ENCODE measurements at regions not wholly inside any gene's neighbourhood (a gene's known extent, or its start where the extent isn't known, plus 50 kb on each side); places are given as distances from the start of the nearest gene placed in this dataset.
A peak's percentile ranks its signal among the peaks of the same experiment; 100 is the strongest.
"Not testable (repeated sequence)": the region's sequence is repeated elsewhere in the genome, so short reads cannot be mapped to it uniquely, and the experiment has no call there.

- no peak for FAIRE-seq
- Histone ChIP-seq H3K4me3 (ENCODE audit: low read depth, low read length) (no peak overlapping the region), H3K36me3 (ENCODE audit: control insufficient read depth, insufficient read depth, low read length) (no peaks in the 10 kb centered on the region), H3K27me3 (ENCODE audit: control insufficient read depth, insufficient read depth, low read length) (no peaks in the 10 kb centered on the region)
- TF ChIP-seq CTCF (IDR thresholded peaks at IDR 0.05; ENCODE audit: insufficient read depth, low read length, severe bottlenecking), result no peak
- DNase-seq (ENCODE audit: low read depth), result peak; percentile 19
Measured at GRCh38 chr2:95670167-95670566, 78.4 kb downstream of the TRIM43 start.

- FAIRE-seq (peak; percentile 83), DNase-seq (ENCODE audit: low read depth) (no peak)
- Histone ChIP-seq H3K27me3 (ENCODE audit: control insufficient read depth, insufficient read depth, low read length) (no peaks in the 10 kb centered on the region), H3K4me3 (ENCODE audit: low read depth, low read length) (no peak overlapping the region), H3K36me3 (ENCODE audit: control insufficient read depth, insufficient read depth, low read length) (no peaks in the 10 kb centered on the region)
- no peak for TF ChIP-seq CTCF (IDR thresholded peaks at IDR 0.05; ENCODE audit: insufficient read depth, low read length, severe bottlenecking)
Measured at GRCh38 chr2:95670686-95671085, 78.9 kb downstream of the TRIM43 start.

GRCh38 chr2:95671171-95671570 is 79.4 kb downstream of the TRIM43 start:
- H3K27me3 ChIP-seq (ENCODE audit: control insufficient read depth, insufficient read depth, low read length); FAIRE-seq; H3K4me3 ChIP-seq (ENCODE audit: low read depth, low read length); H3K36me3 ChIP-seq (ENCODE audit: control insufficient read depth, insufficient read depth, low read length); DNase-seq (ENCODE audit: low read depth): not testable (repeated sequence)

- H3K4me3 ChIP-seq (ENCODE audit: low read depth, low read length); H3K27me3 ChIP-seq (ENCODE audit: control insufficient read depth, insufficient read depth, low read length): not testable (repeated sequence)
- peak; percentile 62 for FAIRE-seq
Measured at GRCh38 chr2:95671992-95672391, 80.2 kb downstream of the TRIM43 start.

GRCh38 chr2:95672500-95672899 is 80.7 kb downstream of the TRIM43 start:
- DNase-seq (ENCODE audit: low read depth); H3K4me3 ChIP-seq (ENCODE audit: low read depth, low read length); FAIRE-seq; H3K27me3 ChIP-seq (ENCODE audit: control insufficient read depth, insufficient read depth, low read length); H3K36me3 ChIP-seq (ENCODE audit: control insufficient read depth, insufficient read depth, low read length): not testable (repeated sequence)

More at GRCh38 chr2:95671992-95672391, 80.2 kb downstream of the TRIM43 start:
- peak; percentile 10 for DNase-seq (ENCODE audit: low read depth)
- H3K36me3 ChIP-seq (ENCODE audit: control insufficient read depth, insufficient read depth, low read length), result not testable (repeated sequence)

- H3K27me3 ChIP-seq (ENCODE audit: control insufficient read depth, insufficient read depth, low read length), result no peaks in the 10 kb centered on the region
- no peak for TF ChIP-seq CTCF (IDR thresholded peaks at IDR 0.05; ENCODE audit: insufficient read depth, low read length, severe bottlenecking)
- no peaks in the 10 kb centered on the region for H3K36me3 ChIP-seq (ENCODE audit: control insufficient read depth, insufficient read depth, low read length)
- no peak overlapping the region for H3K4me3 ChIP-seq (ENCODE audit: low read depth, low read length)
- DNase-seq (ENCODE audit: low read depth), result no peak
- no peak for FAIRE-seq
Measured at GRCh38 chr2:95674186-95674585, 82.4 kb downstream of the TRIM43 start.

GRCh38 chr2:95676573-95676972 is 84.8 kb downstream of the TRIM43 start:
- not testable (repeated sequence) for H3K27me3 ChIP-seq (ENCODE audit: control insufficient read depth, insufficient read depth, low read length); H3K36me3 ChIP-seq (ENCODE audit: control insufficient read depth, insufficient read depth, low read length); H3K4me3 ChIP-seq (ENCODE audit: low read depth, low read length); FAIRE-seq; DNase-seq (ENCODE audit: low read depth)

GRCh38 chr2:95677346-95677745 is 85.5 kb downstream of the TRIM43 start:
- DNase-seq (ENCODE audit: low read depth) (no peak), FAIRE-seq (no peak)
- H3K4me3 ChIP-seq (ENCODE audit: low read depth, low read length), result no peak overlapping the region
- TF ChIP-seq CTCF (IDR thresholded peaks at IDR 0.05; ENCODE audit: insufficient read depth, low read length, severe bottlenecking), result no peak
- H3K36me3 ChIP-seq (ENCODE audit: control insufficient read depth, insufficient read depth, low read length), result no peaks in the 10 kb centered on the region
- H3K27me3 ChIP-seq (ENCODE audit: control insufficient read depth, insufficient read depth, low read length), result no peaks in the 10 kb centered on the region

GRCh38 chr2:95677833-95678232 is 86.0 kb downstream of the TRIM43 start:
- not testable (repeated sequence) for H3K4me3 ChIP-seq (ENCODE audit: low read depth, low read length); H3K27me3 ChIP-seq (ENCODE audit: control insufficient read depth, insufficient read depth, low read length); FAIRE-seq; DNase-seq (ENCODE audit: low read depth); H3K36me3 ChIP-seq (ENCODE audit: control insufficient read depth, insufficient read depth, low read length)

GRCh38 chr2:95681158-95681557 is 89.4 kb downstream of the TRIM43 start:
- not testable (repeated sequence) for H3K4me3 ChIP-seq (ENCODE audit: low read depth, low read length); H3K36me3 ChIP-seq (ENCODE audit: control insufficient read depth, insufficient read depth, low read length); H3K27me3 ChIP-seq (ENCODE audit: control insufficient read depth, insufficient read depth, low read length)
- DNase-seq (ENCODE audit: low read depth) (peak; percentile 49), FAIRE-seq (peak; percentile 47)

- DNase-seq (ENCODE audit: low read depth); FAIRE-seq: not testable (repeated sequence)
Measured at GRCh38 chr2:95681589-95682081, 89.8 kb downstream of the TRIM43 start.

More at GRCh38 chr2:95681589-95682081, 89.8 kb downstream of the TRIM43 start:
- not testable (repeated sequence) for H3K27me3 ChIP-seq (ENCODE audit: control insufficient read depth, insufficient read depth, low read length); H3K36me3 ChIP-seq (ENCODE audit: control insufficient read depth, insufficient read depth, low read length); H3K4me3 ChIP-seq (ENCODE audit: low read depth, low read length)

Data from bronchial epithelial cell (primary cell).